H9 (cell line): ENCODE measurements at regions not wholly inside any gene's neighbourhood (a gene's known extent, or its start where the extent isn't known, plus 50 kb on each side); places are given as distances from the start of the nearest gene placed in this dataset.
A peak's percentile ranks its signal among the peaks of the same experiment; 100 is the strongest.

ENCODE experiments used
- DNase-seq: peaks from one replicate; pipeline ENCODE4 v3.0.0-alpha.2; 2017
- H2AFZ ChIP-seq: one replicate; pipeline ENCODE4 v1.6.1; 2013; ENCODE audit warnings: mild to moderate bottlenecking, low read length, control low read depth, moderate library complexity
- H2AK5ac ChIP-seq: 2 replicates; pipeline ENCODE4 v1.6.1; 2013; ENCODE audit warnings: low read length, control low read depth, mixed read lengths; ENCODE audit not compliant: insufficient read length
- H2BK120ac ChIP-seq: one replicate; pipeline ENCODE4 v1.6.1; 2013; ENCODE audit warnings: low read depth, mild to moderate bottlenecking, low read length, control low read depth, inconsistent platforms; ENCODE audit not compliant: poor library complexity, severe bottlenecking
- H2BK12ac ChIP-seq: 2 replicates; pipeline ENCODE4 v1.6.1; 2013; ENCODE audit warnings: low read length, control low read depth, mixed read lengths, low read depth; ENCODE audit not compliant: insufficient read length
- H2BK15ac ChIP-seq: 2 replicates; pipeline ENCODE4 v1.6.1; 2013; ENCODE audit warnings: low read depth, low read length, control low read depth
- H2BK20ac ChIP-seq: one replicate; pipeline ENCODE4 v1.6.1; 2013; ENCODE audit warnings: low read depth, mild to moderate bottlenecking, low read length, control low read depth, inconsistent platforms; ENCODE audit not compliant: poor library complexity, severe bottlenecking
- H2BK5ac ChIP-seq: 2 replicates; pipeline ENCODE4 v1.6.1; 2013; ENCODE audit warnings: low read length, control low read depth, mixed read lengths; ENCODE audit not compliant: insufficient read length
- H3K14ac ChIP-seq: 2 replicates; pipeline ENCODE4 v1.6.1; 2013; ENCODE audit warnings: low read length, control low read depth; ENCODE audit not compliant: insufficient read depth
- H3K18ac ChIP-seq: 2 replicates; pipeline ENCODE4 v1.6.1; 2013; ENCODE audit warnings: low read depth, mild to moderate bottlenecking, mixed read lengths, low read length, control low read depth; ENCODE audit not compliant: insufficient read length
- H3K23ac ChIP-seq: 2 replicates; pipeline ENCODE4 v1.6.1; 2013; ENCODE audit warnings: low read length, control low read depth, mixed read lengths, low read depth; ENCODE audit not compliant: insufficient read length
- H3K23me2 ChIP-seq: 2 replicates; pipeline ENCODE4 v1.6.1; 2013; ENCODE audit warnings: low read depth, mild to moderate bottlenecking, mixed read lengths, low read length, control low read depth; ENCODE audit not compliant: insufficient read length, poor library complexity, severe bottlenecking
- H3K27ac ChIP-seq: 2 replicates; pipeline ENCODE4 v1.5.1; 2013; ENCODE audit warnings: low read length, control low read depth, mixed read lengths, low read depth; ENCODE audit not compliant: insufficient read length
- H3K27me3 ChIP-seq: 2 replicates; pipeline ENCODE4 v1.6.1; 2013; ENCODE audit warnings: low read length, control low read depth, inconsistent platforms; ENCODE audit not compliant: insufficient read depth
- H3K4ac ChIP-seq: 2 replicates; pipeline ENCODE4 v1.6.1; 2013; ENCODE audit warnings: low read depth, mild to moderate bottlenecking, control low read depth, inconsistent platforms, low read length, moderate library complexity
- H3K4me1 ChIP-seq: 2 replicates; pipeline ENCODE4 v1.6.1; 2013; ENCODE audit warnings: low read length, control low read depth, inconsistent platforms; ENCODE audit not compliant: insufficient read depth
- H3K4me2 ChIP-seq: 2 replicates; pipeline ENCODE4 v1.6.1; 2013; ENCODE audit warnings: low read length, control low read depth, mixed read lengths; ENCODE audit not compliant: insufficient read length, insufficient read depth
- H3K56ac ChIP-seq: 2 replicates; pipeline ENCODE4 v1.6.1; 2013; ENCODE audit warnings: low read depth, mild to moderate bottlenecking, mixed read lengths, low read length, control low read depth; ENCODE audit not compliant: insufficient read length
- H3K79me1 ChIP-seq: 2 replicates; pipeline ENCODE4 v1.6.1; 2013; ENCODE audit warnings: low read depth, mild to moderate bottlenecking, moderate library complexity, low read length, control low read depth, inconsistent platforms; ENCODE audit not compliant: insufficient read depth, poor library complexity, severe bottlenecking
- H3K79me2 ChIP-seq: 2 replicates; pipeline ENCODE4 v1.6.1; 2013; ENCODE audit warnings: low read length, control low read depth, inconsistent platforms; ENCODE audit not compliant: insufficient read depth
- H3K9ac ChIP-seq: 2 replicates; pipeline ENCODE4 v1.6.1; 2013; ENCODE audit warnings: low read length, control low read depth, mixed read lengths; ENCODE audit not compliant: insufficient read length; ENCODE audit errors: extremely low read depth
- H3K9me3 ChIP-seq: one replicate; pipeline ENCODE4 v1.6.1; 2013; ENCODE audit warnings: low read depth, low read length, inconsistent platforms; ENCODE audit not compliant: control insufficient read depth
- H3T11ph ChIP-seq: one replicate; pipeline ENCODE4 v1.6.1; 2013; ENCODE audit warnings: mild to moderate bottlenecking, low read length, control low read depth, inconsistent platforms
- H4K20me1 ChIP-seq: one replicate; pipeline ENCODE4 v1.6.1; 2013; ENCODE audit not compliant: control insufficient read depth, insufficient read length, insufficient read depth
- H4K5ac ChIP-seq: 2 replicates; pipeline ENCODE4 v1.6.1; 2013; ENCODE audit warnings: low read depth, mild to moderate bottlenecking, mixed read lengths, low read length, control low read depth; ENCODE audit not compliant: insufficient read length
- H4K8ac ChIP-seq: replicated peaks from 2 replicates; pipeline ENCODE4 v1.6.1; 2013; ENCODE audit warnings: low read length, control low read depth, mixed read lengths, low read depth; ENCODE audit not compliant: insufficient read length
- H4K91ac ChIP-seq: 2 replicates; pipeline ENCODE4 v1.6.1; 2013; ENCODE audit warnings: low read depth, mild to moderate bottlenecking, moderate library complexity, mixed read lengths, low read length, control low read depth; ENCODE audit not compliant: insufficient read length
- H3K27ac Mint-ChIP-seq, 3 experiments: 2 replicates in 2 of 3; 3 replicates in 1 of 3; pipeline ENCODE4 v1.8.0; 2020 to 2021; ENCODE audit warnings: mixed read lengths in 3 of 3, mild to moderate bottlenecking in 1 of 3, moderate library complexity in 1 of 3
- H3K27me3 Mint-ChIP-seq: 2 replicates; pipeline ENCODE4 v1.8.0; 2021; ENCODE audit warnings: low read depth, mild to moderate bottlenecking, moderate library complexity, mixed read lengths
- H3K36me3 Mint-ChIP-seq, 3 experiments: 2 replicates in 2 of 3; 3 replicates in 1 of 3; pipeline ENCODE4 v1.8.0; 2020 to 2021; ENCODE audit warnings: low read depth in 3 of 3, mixed read lengths in 3 of 3; ENCODE audit not compliant: insufficient read depth in 1 of 3
- H3K4me1 Mint-ChIP-seq, 2 experiments: 2 replicates each; pipeline ENCODE4 v1.8.0; 2020; ENCODE audit warnings: mixed read lengths in 2 of 2
- H3K4me3 Mint-ChIP-seq, 2 experiments: 2 replicates in 1 of 2; 3 replicates in 1 of 2; pipeline ENCODE4 v1.8.0; 2020 to 2021; ENCODE audit warnings: mild to moderate bottlenecking in 2 of 2, mixed read lengths in 2 of 2, moderate library complexity in 1 of 2
- H3K9me3 Mint-ChIP-seq, 2 experiments: 2 replicates in 1 of 2; 3 replicates in 1 of 2; pipeline ENCODE4 v1.8.0; 2020; ENCODE audit warnings: mild to moderate bottlenecking in 2 of 2, mixed read lengths in 2 of 2, moderate library complexity in 1 of 2
- WGBS: extraction: QIAGEN DNeasy Blood & Tissue Kit; methylation state at CpG from one replicate; pipeline ENCODE4 v1.1.7; 2013; ENCODE audit warnings: missing lambda C conversion rate, low lambda C conversion rate, mixed read lengths; ENCODE audit not compliant: insufficient read length; ENCODE audit errors: extremely low coverage; 5-methylcytosine and 5-hydroxymethylcytosine counted together
- TF ChIP-seq, protein P1 (sequence below): fragments of 200-600 bp; sonication (generic); conservative IDR thresholded peaks from 3 replicates; pipeline ENCODE4 v1.8.0; 2021; ENCODE audit warnings: antibody characterized with exemption, mild to moderate bottlenecking

DNA sequence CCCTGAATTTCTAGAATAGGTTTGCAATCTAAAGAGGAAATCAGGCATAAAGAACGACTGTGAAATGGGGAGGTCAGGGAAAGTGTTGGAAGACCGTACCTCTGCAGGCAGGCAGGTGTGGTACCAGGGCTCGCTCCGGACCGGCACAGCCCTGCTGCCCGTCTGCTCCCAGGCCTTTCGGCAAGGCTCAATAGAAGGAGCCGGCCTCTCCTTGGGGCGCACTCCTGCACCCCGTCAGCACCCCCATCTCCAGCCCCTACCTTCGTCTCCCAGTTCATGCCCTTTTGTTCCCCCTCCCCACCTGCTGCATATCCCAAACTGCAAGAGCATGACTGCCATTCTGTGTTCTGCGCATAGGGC is 139.8 kb upstream of the SOX1 start:
- Mint-ChIP-seq H3K36me3 (peaks cover 0 to 5% (median 4%) of the 10 kb centered on the region in 3 experiments; a peak in 3 of 7 replicates), H3K27ac (no peak overlapping the region), H3K4me1 (peaks cover 5% of the 10 kb centered on the region in 2 experiments; a peak in 2 of 4 replicates), H3K4me3 (no peak overlapping the region), H3K9me3 (peaks cover 6% of the 10 kb centered on the region in 2 experiments; a peak in 4 of 5 replicates), H3K27me3 (peaks cover 42% of the 10 kb centered on the region)
- no peak overlapping the region for H2BK120ac ChIP-seq
- H3K27ac ChIP-seq: no peak overlapping the region
- H2AFZ ChIP-seq: no peak overlapping the region
- no peak overlapping the region for H3K18ac ChIP-seq
- no peak overlapping the region for H4K8ac ChIP-seq
- H3K4me2 ChIP-seq: no peak overlapping the region
- TF ChIP-seq, protein P1, sequence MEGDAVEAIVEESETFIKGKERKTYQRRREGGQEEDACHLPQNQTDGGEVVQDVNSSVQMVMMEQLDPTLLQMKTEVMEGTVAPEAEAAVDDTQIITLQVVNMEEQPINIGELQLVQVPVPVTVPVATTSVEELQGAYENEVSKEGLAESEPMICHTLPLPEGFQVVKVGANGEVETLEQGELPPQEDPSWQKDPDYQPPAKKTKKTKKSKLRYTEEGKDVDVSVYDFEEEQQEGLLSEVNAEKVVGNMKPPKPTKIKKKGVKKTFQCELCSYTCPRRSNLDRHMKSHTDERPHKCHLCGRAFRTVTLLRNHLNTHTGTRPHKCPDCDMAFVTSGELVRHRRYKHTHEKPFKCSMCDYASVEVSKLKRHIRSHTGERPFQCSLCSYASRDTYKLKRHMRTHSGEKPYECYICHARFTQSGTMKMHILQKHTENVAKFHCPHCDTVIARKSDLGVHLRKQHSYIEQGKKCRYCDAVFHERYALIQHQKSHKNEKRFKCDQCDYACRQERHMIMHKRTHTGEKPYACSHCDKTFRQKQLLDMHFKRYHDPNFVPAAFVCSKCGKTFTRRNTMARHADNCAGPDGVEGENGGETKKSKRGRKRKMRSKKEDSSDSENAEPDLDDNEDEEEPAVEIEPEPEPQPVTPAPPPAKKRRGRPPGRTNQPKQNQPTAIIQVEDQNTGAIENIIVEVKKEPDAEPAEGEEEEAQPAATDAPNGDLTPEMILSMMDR: no peak
- no peak overlapping the region for H3T11ph ChIP-seq
- no peak overlapping the region for H4K5ac ChIP-seq
- H4K91ac ChIP-seq: no peak overlapping the region
- H3K56ac ChIP-seq: no peak overlapping the region
- WGBS: no CpG with 5 or more reads among the region's 12 CpGs
- no peak overlapping the region for H3K23ac ChIP-seq
- peak; percentile 12 for DNase-seq
- H3K4ac ChIP-seq: no peak overlapping the region
- no peak overlapping the region for H2BK12ac ChIP-seq
- H3K9ac ChIP-seq: no peak overlapping the region
- H3K27me3 ChIP-seq: no peaks in the 10 kb centered on the region
- H3K79me1 ChIP-seq: no peaks in the 10 kb centered on the region
- H3K9me3 ChIP-seq: no peaks in the 10 kb centered on the region
- no peak overlapping the region for H2BK20ac ChIP-seq
- H3K79me2 ChIP-seq: no peaks in the 10 kb centered on the region
- no peak overlapping the region for H2AK5ac ChIP-seq
- H4K20me1 ChIP-seq: no peaks in the 10 kb centered on the region
- H2BK15ac ChIP-seq: no peak overlapping the region
- H2BK5ac ChIP-seq: no peak overlapping the region
- no peak overlapping the region for H3K14ac ChIP-seq
- H3K23me2 ChIP-seq: no peaks in the 10 kb centered on the region
- H3K4me1 ChIP-seq: peaks cover 2% of the 10 kb centered on the region; the same call in 1 of the 2 replicates
